HG02943 (cell line): ENCODE measurements at regions not wholly inside any gene's neighbourhood (a gene's known extent, or its start where the extent isn't known, plus 50 kb on each side); places are given as distances from the start of the nearest gene placed in this dataset.
"Not testable (repeated sequence)": the region's sequence is repeated elsewhere in the genome, so short reads cannot be mapped to it uniquely, and the experiment has no call there.

Experiments
- ATAC-seq: cut with Tn5 transposase; IDR thresholded peaks from one replicate; pipeline ENCODE4 v1.9.1; 2021; ENCODE audit warnings: mild to moderate bottlenecking, low read depth, moderate library complexity; ENCODE audit not compliant: unreplicated experiment

GRCh38 chr4:103499094-103499493 lies 220.7 kb downstream of the TACR3 start:
- no peak for ATAC-seq

DNA sequence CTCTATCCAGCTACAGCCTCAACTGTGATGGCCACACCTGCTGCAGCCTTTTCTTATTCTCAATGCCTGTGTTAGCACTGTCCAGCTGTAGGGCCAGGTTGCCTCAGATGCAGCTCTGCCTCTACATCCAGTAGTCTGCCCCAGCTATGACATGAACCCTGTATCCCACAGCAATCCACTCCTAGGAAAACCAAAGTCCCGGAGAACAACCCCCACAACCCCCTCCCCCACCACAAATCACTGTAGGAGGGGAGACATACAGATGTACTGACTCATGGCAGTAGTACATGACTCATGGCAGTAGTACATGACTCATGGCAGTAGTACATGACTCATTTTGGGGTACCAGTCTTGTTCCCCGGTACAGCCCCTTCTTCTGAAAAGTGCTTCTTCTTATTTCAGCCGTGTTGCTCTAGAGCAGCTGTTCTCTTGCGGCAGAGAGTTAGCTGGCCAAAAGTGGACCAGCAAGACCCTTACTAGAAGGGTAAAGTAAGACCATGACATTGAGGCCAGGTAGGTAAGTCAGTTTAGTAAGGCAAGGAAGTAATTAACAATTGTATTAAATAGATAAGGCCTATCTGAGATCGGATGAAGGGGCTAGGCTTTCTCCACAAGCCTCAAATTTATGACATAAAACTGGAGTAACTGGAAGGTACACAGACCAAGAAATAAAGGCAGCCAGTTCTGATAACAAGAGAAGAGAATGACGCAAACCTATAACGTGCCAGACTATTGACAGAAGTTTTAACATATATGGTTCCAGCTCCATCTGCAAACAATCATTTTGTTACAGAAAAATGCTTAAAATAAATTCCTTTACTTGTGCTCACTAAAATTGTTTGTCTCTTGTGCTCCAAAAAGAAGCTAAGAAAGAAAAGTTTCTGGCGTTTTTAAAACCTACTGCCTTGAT lies 221.4 kb downstream of the TACR3 start:
- peak; percentile 62 for ATAC-seq

- ATAC-seq, result peak; percentile 38
These were observed 222.1 kb downstream of the TACR3 start for GRCh38 chr4:103497692-103498091.

DNA sequence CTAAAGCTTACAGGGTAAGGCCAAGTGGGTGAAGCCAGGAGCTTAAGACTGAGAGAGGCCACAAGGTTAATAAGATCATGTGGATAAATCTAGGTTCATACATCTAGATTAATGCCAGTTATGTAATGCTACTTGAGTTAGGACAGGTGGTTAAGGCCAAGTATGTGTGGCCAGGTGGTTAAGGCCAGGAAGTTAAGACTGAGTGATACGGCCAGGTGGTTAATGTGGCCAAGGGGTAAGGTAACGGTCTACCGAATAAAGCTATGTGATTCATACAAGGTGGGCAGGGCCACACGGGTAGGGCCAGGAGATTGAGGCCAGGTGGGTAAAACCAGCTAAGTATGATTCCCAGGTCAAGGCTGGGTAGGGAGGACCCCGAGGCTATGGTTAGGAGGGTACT lies 223.0 kb downstream of the TACR3 start:
- ATAC-seq, result no peak

GRCh38 chr4:103493450-103494159 lies 226.2 kb downstream of the TACR3 start:
- no peak for ATAC-seq

GRCh38 chr4:103485296-103485695 lies 234.5 kb downstream of the TACR3 start:
- not testable (repeated sequence) for ATAC-seq

DNA sequence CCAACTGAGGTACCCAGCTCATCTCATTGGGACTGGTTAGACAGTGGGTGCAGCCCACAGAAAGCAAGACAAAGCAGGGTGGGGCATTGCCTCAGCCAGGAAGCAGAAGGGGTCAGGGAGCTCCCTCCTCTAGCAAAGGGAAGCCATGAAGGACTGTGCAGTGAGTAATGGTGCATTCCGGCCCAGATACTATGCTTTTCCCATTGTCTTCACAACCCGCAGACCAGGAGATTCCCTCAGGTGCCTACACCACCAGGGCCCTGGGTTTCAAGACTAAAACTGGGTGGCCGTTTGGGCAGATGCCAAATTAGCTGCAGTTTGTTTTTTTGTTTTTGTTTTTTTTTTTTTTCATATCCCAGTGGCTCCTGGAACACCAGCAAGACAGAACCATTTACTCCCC lies 235.3 kb downstream of the TACR3 start:
- no peak for ATAC-seq

DNA sequence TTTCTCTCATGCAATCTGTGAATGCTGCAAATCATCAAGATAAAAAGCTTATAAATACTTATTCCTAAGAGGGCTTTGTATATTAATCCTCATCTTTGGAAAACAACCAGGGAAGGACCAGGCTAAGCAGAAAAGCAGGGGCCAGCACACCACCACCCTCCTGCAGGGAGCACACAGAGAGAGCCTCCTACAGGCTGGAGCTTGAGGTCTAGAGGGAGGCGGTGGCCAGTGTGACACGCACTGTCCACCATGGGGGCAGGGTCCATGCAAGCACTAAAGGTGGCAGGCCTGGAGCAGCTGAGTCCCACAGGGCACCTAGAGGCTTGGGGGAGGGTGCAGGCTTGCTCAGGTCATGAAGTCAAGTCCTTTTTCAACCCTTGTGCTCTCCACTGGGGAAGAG lies 236.9 kb downstream of the TACR3 start:
- no peak for ATAC-seq

- no peak for ATAC-seq
These were observed 237.3 kb downstream of the TACR3 start for GRCh38 chr4:103482471-103482870.

DNA sequence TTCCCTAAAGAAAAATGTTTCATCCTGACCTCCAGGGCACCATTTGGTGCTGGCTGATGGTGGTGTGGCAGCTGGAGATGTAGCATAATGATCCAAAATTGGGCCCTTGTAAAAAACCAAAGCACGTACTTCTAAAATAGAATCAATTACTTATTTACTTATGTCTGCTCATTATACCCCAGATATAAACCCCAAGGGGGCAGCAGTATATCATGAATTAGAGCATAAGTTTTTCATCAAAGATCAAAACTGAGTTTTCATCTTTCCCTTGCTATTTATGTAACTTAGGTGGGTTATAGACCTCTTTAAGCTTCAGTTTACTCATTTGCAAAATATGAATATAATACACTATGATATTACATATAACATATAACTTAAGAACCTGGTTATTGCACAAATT lies 241.1 kb downstream of the TACR3 start:
- no peak for ATAC-seq

DNA sequence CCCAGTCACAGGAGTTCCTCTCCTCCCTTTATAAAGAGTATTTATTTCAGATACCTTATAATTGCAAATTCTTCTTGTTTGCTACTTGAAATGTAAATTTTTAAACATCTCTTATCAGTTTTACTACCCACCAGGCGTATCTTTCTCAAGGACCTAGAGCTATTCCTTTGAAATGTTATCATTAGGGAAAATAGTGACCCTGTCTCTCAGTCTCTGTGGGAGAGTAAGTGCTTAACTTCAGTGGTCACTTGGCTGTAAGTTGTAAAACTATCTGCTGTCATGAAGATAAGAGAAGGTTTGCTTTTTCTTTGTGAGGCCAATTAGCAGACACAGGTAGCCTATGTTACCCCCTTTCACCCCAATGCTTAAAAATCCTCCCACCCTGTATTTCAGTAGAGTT lies 241.6 kb downstream of the TACR3 start:
- ATAC-seq, result no peak

- no peak for ATAC-seq
These were observed 259.4 kb upstream of the CENPE start for GRCh38 chr4:103457566-103457965.

DNA sequence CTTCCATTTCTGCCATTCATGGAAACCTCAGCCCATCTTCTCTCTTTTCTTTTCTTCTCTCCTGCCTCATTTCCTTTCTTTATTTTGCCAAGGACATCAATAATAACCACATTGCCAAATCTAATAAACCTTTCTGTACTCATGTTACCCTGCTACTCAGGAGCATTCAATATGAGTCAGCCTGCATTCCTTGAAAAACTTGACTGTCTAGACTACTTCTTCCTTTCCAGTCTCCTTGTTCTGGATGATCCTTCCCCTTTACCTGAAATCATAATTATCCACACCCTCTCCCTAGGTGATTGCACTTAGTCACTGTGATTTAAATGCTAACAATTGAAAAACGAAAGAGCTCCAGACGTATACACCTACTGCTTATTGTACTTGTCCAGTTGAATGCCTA lies 253.2 kb upstream of the CENPE start:
- ATAC-seq, result no peak

DNA sequence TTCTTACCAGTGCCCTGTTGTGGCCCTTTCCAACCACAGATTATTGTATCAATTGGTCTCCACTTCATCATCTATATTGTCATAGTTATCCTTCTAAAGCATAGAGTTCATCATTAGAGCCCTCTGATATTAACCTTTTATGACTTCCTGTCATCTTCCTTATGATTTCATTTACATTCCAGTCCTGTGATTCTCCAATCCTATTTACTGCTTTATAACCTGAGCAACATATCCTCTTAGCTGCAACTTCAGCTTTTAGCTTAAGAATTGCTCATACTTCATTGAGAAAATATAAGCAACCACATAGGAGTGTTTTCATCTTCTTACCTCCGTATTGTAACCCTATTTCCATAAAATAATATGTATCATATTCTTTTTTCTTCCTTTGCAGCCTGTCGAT lies 252.6 kb upstream of the CENPE start:
- no peak for ATAC-seq

- no peak for ATAC-seq
These were observed 251.3 kb upstream of the CENPE start for GRCh38 chr4:103449296-103450023.

DNA sequence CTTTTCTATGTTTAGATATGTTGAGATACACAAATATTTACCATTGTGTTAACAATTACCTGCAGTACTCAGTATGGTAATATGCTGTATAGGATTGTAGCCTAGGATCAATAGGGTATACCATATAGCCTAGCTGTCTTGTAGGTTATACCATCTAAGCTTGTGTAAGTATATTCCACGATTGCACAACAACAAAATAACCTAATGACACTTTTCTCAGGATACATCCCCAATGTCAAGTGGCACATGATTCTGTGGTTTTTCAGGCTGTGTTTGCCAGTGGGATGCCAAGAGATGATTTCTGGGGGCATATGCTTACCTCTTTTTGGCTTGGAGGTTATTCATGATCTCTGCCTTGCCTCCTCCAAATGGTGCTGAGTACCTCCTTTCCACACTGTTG lies 247.2 kb upstream of the CENPE start:
- no peak for ATAC-seq

- ATAC-seq, result no peak
These were observed 245.2 kb upstream of the CENPE start for GRCh38 chr4:103443324-103443723.

DNA sequence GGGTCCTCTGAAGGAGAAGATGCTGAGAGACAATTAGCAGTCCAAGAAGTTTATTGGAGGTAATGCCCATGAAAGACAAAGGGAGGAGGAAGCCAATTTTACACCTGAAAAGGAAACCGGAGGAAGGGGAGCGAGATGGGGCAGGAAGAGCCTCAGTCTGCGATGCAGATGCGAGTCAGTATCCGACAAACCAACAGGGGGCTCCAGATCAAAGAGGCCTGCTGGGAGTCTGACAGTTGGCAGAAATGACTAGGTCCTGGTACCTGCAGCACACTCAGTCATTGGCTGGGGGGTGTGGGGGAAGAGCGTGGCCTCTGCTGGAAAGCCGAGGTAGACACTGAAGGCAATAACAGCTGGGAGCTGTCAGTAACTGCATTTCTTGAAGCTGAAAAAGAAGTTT lies 231.1 kb upstream of the CENPE start:
- ATAC-seq, result no peak

- no peak for ATAC-seq
These were observed 227.3 kb upstream of the CENPE start for GRCh38 chr4:103425406-103425805.

DNA sequence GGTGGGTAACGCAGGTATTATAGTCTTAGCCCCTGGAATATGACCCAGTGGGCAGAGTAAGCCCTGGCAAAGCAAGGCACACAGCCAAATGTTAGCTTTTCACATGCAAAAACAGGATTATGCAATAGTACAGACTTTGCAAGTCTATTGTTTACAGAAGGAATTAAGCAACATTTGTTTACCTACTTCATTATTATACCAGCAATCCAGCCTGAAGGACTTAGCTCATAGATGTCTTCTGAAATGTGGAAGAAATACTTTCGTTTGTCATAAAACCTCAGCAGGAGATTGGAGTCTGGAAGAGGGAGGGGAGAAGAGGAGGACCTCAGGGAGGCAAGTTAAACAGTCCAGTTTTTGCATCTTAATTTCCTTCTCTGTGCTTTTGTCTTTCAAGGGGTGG lies 226.7 kb upstream of the CENPE start:
- ATAC-seq, result no peak

GRCh38 chr4:103423261-103423660 lies 225.1 kb upstream of the CENPE start:
- no peak for ATAC-seq
